ENCODE measurements at regions not wholly inside any gene's neighbourhood (a gene's known extent, or its start where the extent isn't known, plus 50 kb on each side); places are given as distances from the start of the nearest gene placed in this dataset.

DNA sequence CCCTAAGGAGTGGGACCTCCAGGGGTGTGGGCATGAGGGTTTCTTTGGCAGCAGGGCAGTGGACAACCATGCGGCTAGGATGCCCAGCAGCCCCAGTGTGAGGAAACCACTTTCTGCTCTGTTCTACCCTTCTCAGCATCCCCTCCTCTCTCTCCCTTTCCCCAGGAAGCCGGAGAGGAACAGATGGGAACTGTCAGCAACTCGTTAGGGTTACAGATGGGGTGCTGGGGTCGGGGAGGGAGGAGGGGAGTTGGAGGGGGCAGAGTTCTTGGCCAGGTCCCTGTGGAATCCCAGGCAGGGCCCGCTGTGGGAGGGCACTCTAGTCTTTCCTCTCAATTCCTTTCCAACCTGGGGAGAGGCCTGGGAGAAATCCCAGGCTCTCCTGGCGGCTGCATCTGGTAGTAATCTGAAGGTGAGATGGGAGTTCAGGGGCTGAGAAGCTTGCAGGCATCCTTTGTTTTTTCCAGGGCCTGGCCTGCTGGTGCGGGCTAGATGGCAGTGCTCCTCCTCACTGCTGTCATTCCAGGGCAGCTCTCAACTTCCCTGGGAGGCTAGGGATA lies 93.9 kb upstream of the CSF3R start:
- DNase-seq (ENCODE audit: low spot score), result no peak

DNA sequence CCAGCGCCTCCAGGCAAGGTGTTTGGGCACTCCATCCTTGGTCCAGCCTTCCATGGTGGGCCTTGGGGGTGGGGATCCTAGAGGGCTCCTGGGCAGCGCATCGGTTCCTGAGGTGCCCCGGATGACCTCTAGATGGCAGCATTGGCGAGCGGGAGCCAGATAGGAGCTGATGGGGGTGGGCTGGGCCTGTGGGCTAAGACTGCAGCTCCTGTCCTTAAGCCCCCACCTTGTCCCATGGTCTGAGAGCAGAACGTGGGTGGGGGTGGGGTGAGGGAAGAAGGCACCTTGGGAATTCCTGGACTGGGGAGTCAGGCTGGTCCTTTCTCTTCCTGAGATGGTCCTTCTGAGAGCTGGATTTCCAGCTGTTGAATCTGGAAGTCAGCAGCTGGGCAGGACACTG lies 93.4 kb upstream of the CSF3R start:
- DNase-seq (ENCODE audit: low spot score), result peak; percentile 82

DNA sequence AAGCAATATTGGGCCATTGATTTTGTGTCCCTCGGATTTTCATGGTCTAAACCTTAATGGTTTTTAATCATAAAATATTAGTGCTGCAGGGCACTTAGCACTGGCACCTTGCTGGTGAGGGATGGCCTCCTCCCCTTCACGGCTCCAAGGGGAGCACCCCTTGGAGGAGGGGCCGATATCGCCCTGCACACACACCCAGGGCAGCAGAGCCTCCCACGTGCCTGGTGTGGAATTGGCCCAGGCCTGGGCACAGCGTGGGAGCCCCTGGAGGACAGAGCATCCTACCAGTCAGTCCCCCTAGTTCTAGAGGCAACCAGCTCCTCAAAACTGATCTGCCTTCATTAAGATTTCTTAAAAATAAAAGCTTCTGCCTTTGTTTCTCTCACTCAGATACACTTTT lies 90.7 kb upstream of the CSF3R start:
- no peak for DNase-seq (ENCODE audit: low spot score)

DNA sequence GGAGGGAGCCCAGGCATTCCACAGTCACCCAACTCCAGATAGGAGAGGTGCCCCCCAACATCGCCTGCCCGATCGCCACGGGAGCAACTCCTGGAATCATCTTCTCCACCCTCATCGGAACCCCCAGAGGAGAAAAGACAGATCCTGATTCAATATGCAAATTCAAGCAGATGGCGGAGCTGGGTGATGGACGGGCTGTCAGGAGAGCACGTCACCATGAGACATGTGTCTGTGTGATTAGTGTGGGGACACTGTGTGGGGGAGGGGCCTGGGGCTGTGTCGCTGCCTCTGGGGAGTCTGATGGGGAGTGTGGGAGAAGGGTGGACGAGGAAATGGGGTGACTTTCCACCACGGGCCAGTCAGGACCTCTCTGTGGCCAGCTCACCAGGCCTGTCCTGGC lies 90.2 kb upstream of the CSF3R start:
- DNase-seq (ENCODE audit: low spot score), result no peak

DNA sequence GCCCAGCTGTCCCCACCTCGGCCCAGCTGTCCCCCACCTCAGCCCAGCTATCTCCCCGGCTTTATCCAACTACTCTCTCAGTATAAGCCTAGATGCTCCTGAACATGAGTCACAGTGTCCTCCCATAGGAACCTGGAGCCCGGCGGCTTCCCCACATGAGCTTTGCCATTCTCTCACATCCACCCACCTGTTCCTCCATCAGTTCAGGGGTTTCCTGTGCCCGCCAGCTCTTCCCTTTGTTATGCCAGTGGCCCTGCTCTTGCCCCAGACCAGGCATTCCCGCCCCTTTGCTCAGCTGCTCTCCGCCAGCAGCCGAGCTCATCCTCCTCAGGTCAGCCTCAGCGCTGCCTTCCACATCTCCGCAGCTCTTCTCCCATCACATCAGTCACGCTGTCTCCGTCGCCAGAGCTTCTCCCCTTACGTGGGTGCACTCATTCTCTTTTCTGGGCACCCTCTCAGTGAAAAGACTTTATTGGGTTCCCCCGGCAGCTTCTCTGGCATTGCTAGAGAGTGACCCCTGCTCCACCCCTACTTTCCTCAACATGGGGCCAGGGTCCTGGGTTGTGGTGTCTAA lies 89.5 kb upstream of the CSF3R start:
- DNase-seq (ENCODE audit: low spot score), result no peak

DNA sequence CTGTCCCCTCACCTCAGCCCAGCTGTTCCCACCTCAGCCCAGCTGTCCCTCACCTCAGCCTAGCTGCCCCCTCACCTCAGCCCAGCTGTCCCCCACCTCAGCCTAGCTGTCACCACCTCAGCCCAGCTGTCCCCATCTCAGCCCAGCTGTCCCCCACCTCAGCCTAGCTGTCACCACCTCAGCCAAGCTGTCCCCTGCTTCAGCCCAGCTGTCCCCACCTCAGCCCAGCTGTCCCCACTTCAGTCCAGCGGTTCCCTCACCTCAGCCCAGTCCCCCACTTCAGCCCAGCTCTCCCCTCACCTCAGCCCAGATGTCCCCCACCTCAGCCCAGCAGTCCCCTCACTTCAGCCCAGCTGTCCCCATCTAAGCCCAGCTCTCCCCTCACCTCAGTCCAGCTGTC lies 88.4 kb upstream of the CSF3R start:
- DNase-seq (ENCODE audit: low spot score), result no peak

DNA sequence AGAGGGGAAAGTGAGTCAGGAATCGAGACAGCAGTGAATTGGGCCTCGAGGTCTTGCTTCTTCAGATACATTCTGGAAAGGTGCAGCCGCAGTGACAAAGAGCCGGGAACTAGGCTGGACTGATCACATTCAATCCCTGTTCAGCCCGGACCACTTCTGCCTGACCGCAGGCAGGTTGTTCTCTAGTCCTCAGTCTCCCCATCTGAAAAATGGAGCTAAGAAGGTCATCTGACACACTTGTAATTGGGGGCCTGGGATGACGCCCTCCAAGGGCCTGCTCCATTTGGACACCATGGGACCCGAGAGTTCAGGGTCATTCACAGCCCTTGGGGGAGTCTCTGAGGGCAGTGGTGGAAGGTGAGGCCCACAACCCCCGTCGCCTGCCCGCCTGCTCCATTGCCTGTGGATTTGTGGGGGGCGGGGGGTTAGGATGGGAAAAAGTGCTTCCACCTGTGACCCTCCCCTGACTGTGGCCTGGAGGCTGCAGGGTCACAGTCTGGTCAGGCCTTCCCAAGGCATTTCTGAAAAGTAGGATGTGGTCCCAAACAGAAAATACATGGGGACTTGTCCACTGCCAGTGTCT lies 87.9 kb upstream of the CSF3R start:
- DNase-seq (ENCODE audit: low spot score), result no peak

DNA sequence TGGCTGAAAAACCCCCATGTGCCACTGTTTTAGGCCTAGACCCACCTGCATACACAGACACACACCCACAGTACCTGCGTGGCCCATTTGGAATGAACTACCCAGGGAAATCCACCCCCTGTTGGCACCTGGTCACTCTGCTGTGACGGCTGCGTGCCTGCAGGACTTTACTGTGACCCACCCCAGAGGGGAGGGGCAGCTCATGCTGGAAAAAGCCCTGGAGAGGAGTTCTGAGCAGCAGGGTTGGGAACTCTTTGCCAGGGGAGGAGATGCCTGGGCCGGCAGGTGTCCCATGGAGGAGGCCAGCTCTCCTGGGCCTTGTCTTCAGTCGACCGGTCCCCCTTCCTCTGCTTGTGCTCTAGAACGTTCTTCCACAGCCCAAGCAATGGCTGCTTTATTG lies 87.3 kb upstream of the CSF3R start:
- no peak for DNase-seq (ENCODE audit: low spot score)

DNA sequence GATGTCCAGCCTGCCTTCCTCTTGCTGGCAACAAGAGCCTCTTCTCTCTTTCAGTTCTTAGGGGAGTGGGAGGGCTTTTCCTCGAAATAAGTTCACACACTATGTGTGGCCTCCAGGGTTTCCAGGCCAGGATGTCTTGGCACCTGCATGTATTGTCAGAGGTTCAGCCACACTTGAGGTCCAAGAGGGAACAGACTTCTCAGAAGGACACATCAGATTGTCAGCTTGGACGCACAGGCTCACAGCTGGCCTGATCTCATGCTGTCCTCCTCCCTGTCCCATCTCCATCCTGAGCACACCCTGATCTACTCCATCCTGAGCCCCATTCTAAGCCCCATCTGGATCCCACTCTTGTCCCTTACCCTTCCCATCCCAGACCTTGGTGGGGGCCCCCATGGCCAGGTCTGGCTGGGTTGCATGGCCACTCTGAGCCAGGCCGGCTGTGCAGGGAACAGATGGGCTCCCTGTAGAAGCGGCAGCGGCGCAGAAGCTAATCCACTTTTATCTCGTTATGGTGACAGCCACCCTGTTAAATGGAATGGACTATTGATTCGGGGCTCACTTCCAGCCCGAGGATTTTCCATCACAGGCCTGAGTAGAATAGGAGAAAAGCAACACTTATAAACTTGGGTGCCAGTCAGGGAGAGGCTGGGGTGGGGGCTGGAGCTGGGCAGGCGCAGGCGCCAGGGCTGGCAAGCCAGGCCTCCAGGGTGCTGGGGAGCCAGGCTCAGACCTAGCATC lies 85.1 kb upstream of the CSF3R start:
- no peak for DNase-seq (ENCODE audit: low spot score)

DNA sequence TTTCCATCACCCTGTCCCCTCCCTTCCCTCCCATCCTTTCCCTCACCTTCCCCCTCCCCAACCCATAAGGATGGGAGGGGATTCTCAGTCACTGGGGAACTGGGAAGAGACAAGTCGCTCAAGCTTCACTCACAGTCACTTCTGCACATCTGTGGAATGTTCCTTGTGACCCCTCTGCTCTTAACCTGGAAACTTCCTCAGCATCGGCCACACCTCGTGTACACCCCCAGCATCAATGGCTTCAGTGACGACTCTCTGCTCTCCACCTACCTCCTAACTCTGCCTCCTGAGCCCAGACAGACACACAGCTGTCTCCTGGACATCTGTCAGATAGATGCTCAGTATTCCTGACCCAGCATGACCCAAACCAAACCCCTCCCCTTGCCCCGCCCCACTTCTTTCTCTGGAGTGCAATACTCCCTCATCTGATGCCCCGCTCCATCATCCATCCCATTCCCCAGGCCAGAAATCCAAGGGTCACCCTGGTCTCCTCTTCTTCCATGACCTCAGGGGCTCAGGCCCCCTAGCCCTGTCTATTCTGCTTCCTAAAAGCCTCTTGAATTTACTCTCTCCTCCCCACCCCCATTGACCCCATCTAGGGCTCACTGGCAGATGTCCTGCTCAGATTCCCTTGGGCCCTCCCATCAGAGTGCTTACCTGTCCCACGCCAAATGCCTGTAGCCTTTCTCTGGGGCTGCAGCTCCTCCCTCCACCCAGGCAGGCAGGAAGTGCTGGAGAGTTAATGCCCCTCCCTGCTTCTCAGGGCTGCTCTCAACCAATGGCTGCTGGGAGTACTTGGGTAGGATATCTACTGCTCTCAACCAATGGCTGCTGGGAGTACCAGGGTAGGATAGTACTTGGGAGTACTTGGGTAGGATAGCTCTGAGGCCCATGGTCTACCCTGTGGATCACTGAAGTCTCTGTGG lies 83.1 kb upstream of the CSF3R start:
- DNase-seq (ENCODE audit: low spot score), result no peak

DNA sequence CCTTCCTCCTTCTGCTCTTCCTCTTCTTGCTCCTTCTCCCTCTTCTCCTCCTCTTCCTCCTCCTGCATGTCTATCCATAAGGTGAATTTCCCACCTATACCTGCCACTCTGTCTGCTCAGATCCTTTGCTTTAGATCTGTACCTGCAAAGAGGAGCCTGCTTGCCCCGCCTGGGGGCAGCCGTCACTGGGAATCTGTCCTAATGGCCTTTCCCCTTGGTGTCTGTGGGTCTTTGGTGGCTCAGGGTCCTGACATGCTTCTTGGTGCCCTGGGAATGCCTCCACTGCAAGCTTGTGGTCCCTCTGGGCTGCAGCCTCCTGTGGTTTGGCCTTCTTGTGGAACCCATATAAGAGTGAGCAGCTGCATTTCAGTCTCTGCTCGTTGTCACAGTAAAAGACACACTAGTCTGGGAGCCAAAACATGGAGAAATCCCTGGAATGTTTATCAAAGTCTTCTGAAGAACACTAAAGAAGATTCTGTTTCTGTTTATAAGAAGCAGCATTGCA lies 79.5 kb upstream of the CSF3R start:
- no peak for DNase-seq (ENCODE audit: low spot score)

DNA sequence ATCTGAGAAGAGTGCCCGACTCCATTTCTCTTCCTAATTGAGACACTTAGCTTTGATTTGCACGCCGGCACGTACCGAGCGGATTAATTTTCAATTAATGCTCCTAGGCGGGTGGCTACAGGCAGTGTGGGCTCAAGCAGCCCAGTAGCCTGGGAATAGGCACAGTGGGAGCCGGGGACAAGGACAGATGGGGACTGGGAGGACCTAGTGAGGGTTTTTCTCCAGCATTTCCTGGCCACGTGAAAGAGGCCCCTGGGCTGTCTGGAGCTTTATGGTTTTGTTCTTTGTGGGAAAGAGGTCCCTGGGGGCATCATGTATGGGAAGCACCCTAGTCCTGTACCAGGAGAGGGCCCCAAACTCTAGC lies 78.6 kb upstream of the CSF3R start:
- no peak for DNase-seq (ENCODE audit: low spot score)

DNA sequence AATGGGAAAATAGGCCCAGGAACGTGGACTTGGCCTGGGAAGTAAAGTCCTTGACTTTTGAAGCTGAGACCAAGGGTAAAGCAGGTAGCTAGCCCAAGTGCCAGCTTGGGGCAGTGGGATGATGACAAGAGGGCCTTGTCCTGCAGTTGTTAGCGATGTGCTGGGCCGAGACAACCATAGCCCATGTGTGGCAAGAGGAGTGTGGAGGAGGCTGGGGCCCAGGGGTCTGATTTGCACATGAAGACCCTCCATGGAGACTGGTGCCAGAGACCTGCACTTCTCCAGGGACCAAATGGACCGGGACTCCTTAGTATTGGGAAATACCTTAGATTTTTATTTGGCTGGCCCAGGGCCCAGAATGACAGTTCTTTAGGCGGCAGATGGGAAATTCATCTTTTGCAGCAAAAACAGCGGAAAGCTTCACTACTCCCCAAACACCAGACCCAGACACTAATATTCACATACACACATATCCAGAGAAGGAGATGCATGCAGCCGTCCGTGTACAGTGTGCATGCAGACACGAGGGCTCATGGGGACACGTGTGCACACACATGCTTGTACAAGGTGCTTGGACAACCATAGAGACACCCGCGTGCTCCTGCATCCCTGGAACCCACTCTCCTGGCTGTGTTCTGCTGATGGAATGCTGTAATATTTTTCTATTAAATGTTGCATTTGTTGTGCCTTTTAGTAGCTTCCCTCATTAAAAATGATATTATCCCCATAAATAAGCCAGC lies 78.1 kb upstream of the CSF3R start:
- no peak for DNase-seq (ENCODE audit: low spot score)

DNA sequence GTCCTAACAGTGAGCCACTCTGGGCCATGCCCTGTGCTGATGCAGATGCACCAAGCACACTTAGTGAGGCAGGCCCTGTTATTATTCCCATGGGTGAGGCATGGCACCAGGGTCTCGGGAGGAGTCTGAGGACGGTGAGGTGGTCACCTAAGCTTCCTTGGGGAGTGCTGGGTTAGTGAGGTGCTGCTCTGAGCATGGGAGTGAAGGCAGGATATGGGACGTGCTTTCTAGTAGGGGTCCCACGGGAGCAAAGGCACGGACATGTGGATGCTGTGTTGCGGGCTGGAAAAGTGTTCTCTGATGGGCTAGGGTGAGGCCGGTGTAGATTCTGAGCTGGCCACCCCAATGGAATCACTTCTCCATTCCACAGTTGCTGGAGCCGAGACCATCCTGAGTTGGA lies 77.5 kb upstream of the CSF3R start:
- no peak for DNase-seq (ENCODE audit: low spot score)

DNA sequence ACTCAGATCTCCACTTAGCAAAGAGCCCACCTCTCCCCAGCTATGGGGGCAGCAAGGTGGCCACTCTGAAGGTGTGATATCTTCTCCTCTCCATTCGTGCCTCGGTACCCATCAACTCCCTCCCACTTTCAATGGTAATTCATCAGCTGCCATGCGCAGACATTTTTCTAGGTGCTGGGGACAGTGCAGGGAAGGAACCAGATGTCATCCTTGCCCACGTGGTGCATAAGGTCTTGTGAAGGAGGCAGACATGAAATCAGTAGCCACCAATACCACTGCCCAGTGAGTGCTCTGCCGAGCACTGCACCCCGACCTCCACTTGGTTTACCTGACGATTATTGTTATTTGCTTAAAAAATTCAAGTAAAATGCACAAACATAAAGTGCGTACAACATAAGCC lies 76.3 kb upstream of the CSF3R start:
- no peak for DNase-seq (ENCODE audit: low spot score)

DNA sequence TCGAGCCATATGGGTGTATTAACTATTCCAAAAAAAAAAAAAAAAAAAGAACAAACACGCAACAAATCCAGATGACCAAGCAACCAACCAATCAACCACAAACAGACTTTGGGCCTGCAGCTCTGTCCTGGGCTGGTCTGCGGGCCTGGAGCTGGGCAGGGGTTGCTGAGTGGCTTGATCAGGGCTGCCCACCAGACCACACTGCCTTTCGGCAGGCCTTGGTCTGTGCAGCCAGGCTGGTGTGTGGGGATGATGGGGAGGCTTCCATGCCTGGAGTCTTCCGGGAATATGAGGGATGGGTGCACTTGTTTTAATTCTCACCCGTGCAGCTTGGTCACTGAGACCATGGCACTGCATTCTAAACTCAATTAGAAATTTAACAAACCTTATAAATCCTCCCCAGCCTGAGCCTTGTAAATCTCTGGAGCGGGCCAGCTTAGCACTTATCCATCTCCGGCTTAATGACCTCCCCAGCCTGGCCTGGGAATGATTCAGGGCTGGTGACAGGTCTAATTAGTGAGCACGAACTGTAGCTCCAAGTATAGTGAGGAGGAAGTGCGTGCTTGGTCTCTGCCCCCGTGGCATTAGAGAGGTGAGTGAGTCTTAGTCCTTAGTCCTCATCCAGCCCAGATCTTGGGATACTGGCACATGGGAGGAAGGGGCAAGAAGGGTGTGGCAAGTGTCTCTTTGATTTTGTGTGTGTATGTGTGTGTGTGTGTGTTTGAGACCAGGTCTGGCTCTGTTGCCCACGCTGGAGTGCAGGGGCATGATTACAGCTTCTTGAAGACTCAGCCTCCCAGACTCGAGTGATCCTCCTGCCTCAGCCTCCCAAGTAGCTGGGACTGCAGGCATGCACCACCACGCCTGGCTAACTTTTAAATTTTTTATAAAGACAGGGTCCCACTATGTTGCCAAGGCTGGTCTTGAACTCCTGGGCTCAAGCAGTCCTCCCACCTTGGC lies 74.6 kb upstream of the CSF3R start:
- no peak for DNase-seq (ENCODE audit: low spot score)

DNA sequence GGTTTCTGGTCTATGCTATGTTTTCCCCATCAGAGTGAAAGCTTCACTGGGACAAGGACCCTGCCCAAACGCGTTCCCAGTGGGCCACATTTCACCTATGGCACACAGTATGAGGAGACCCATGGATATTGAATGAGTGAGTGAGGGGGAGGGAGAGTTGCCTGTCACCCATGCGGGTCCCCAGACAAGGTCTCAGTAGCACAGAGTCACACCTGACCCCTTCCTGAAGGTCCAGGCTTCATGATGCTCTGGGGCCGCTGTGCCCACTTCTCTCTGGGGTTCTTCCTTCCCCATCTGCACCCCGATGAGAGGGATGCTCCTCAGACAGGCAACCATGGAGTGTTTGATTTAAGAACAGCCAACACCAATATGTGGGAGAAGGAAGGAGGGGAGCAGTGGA lies 72.3 kb upstream of the CSF3R start:
- no peak for DNase-seq (ENCODE audit: low spot score)

DNA sequence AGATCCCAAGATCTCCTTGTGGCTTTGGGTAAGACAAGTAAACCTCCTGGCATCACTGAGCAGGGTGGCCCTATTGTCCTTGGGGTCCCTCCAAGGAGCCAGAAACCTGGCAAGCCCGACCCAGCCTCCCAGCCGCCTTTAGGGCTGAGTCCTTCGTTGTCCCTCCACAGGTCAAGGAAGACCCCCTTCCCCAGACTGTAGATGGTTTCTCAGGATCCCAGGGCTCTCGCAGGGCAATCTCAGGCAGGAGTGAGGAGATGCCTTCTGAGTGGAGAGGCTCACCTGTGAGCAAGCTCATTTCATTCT lies 71.6 kb upstream of the CSF3R start:
- DNase-seq (ENCODE audit: low spot score), result no peak

DNA sequence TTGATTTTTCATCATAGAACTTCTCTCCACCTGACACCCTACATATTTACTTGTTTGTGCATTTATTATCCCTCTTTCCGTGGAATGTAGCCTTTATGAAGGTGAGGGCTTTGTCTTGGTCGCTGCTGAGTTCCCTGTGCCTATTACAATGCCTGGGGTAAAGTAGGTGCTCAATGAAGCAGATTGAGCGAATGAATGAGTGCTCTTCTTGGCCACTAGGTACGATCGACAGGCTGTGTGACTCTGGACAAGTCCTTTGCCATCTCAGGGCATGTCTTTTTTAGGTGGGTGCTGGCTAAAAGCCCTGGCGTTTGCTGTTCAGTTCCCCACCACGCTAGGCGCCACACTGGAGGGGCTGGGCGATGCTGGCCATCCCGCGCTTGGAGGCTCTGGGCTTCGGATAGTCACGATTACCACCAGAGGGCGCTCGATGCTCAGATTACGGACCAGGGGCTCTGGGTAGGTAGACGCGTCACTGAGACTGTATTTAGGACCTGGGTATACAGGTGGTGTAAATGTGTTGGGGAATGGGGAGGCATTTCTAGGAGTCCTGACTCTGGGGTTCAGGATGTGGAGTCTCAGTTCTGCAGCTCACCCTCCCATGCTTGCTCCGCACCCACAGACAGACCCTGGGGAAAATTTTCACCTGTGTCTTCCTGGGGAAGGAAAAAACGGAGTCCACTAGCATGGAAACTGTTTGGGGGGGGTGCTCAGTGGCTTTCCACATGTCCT lies 71.0 kb upstream of the CSF3R start:
- peak; percentile 49 for DNase-seq (ENCODE audit: low spot score)

DNA sequence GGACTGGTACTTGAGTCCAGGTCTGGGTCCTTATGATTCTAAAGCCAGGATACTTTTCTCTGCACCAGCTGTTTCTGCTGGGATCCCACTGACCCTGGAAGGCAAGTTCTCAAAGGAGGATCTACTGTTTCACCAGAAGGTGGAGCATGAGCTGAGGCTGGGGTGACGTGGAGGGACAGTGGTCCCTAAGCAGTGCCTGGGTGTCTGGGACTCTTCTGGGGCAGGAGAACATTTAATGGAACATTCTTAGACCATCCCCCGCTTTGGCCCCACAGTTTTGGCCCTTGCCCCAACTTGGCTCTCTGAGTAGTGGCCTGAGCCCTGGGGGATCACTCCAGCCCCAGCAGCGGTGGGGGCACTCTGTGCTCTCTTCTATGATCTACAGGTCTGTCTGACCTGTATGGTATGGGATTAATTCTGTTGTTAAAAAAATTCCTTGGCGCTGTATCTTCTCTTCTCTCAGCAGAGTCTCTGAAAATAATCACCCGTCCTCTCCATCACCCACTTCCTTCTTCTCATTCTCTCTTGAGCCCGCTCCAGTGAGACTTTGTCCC lies 60.3 kb upstream of the CSF3R start:
- DNase-seq (ENCODE audit: low spot score), result no peak

Measured in hepatic stellate cell (primary cell).